ENCODE measurements at regions not wholly inside any gene's neighbourhood (a gene's known extent, or its start where the extent isn't known, plus 50 kb on each side); places are given as distances from the start of the nearest gene placed in this dataset.

DNA sequence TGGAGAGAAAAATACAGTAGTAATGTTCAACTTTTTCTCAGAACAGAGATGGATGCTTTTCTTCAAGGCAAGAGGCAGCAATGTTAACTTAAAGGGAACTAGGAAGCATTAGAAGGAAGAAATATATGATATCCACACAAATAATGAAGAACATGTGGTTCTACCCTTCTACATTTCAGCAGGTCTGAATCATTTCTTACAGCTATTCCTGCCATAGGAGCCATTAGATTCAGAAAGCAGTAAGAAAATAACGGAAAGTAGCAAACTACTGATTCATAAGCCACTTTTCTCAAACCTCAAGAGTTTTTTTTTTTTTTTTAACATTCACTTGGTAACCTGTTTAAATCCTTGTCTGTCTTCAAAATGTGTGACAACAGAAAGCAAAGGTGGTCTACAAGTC lies 1251.6 kb upstream of the AGA start:
- no peak overlapping the region for H3K27ac ChIP-seq
- DNase-seq: no peak
- TF ChIP-seq, protein P1, sequence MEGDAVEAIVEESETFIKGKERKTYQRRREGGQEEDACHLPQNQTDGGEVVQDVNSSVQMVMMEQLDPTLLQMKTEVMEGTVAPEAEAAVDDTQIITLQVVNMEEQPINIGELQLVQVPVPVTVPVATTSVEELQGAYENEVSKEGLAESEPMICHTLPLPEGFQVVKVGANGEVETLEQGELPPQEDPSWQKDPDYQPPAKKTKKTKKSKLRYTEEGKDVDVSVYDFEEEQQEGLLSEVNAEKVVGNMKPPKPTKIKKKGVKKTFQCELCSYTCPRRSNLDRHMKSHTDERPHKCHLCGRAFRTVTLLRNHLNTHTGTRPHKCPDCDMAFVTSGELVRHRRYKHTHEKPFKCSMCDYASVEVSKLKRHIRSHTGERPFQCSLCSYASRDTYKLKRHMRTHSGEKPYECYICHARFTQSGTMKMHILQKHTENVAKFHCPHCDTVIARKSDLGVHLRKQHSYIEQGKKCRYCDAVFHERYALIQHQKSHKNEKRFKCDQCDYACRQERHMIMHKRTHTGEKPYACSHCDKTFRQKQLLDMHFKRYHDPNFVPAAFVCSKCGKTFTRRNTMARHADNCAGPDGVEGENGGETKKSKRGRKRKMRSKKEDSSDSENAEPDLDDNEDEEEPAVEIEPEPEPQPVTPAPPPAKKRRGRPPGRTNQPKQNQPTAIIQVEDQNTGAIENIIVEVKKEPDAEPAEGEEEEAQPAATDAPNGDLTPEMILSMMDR (IDR thresholded peaks at IDR 0.05): no peak
- no peak for TF ChIP-seq POLR2A (IDR thresholded peaks at IDR 0.05)
- no peaks in the 10 kb centered on the region for H3K4me1 ChIP-seq
- no peaks in the 10 kb centered on the region for H3K9me3 ChIP-seq
- H3K27me3 ChIP-seq: no peaks in the 10 kb centered on the region
- no peaks in the 10 kb centered on the region for H3K36me3 ChIP-seq
- no peak overlapping the region for H3K4me3 ChIP-seq (replicated peaks in 1 of 3)
- WGBS, 2 donors: 66 to 78% methylated on average over 1 of the region's 1 CpG
- intact Hi-C loops (cut with DNase I): no loop called here

DNA sequence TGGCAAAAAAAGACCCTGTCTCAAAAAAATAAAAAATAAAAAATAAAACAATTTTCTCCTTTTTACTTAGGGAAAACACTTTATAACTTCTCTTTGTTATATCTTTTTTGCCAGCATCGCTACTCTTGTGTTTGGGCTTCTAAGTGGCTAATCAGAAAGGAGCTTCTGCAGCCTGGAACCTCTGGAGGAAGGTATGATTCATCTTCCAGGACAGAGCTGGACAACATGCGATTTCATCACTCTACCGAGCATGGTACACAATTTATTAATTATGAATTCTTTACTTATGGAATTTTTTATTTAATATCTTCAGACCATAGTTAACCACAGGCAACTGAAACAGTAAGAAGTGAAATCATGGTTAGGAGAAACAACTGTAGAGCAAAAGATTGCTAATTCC lies 1254.3 kb upstream of the AGA start:
- no peak for TF ChIP-seq POLR2A (IDR thresholded peaks at IDR 0.05)
- TF ChIP-seq, protein P1 (IDR thresholded peaks at IDR 0.05): no peak
- Histone ChIP-seq H3K27me3 (no peaks in the 10 kb centered on the region), H3K36me3 (no peaks in the 10 kb centered on the region), H3K4me1 (no peaks in the 10 kb centered on the region), H3K4me3 (replicated peaks in 1 of 3) (no peak overlapping the region), H3K27ac (no peak overlapping the region), H3K9me3 (no peaks in the 10 kb centered on the region)
- DNase-seq: no peak
- WGBS, 2 donors: 90 to 91% methylated on average over 3 of the region's 3 CpGs
- intact Hi-C loops (cut with DNase I): no loop called here

- intact Hi-C loops (cut with DNase I): no loop called here
- WGBS, 2 donors: 76 to 87% methylated on average over 1 of the region's 1 CpG
These were observed 1270.2 kb upstream of the AGA start for GRCh38 chr4:178712486-178712885.

GRCh38 chr4:178738026-178738425 lies 1295.8 kb upstream of the AGA start:
- TF ChIP-seq, protein P1 (IDR thresholded peaks at IDR 0.05): no peak
- TF ChIP-seq POLR2A (IDR thresholded peaks at IDR 0.05): no peak
- Histone ChIP-seq H3K27ac (no peak overlapping the region), H3K9me3 (no peaks in the 10 kb centered on the region), H3K27me3 (no peaks in the 10 kb centered on the region), H3K36me3 (no peaks in the 10 kb centered on the region), H3K4me1 (no peaks in the 10 kb centered on the region), H3K4me3 (replicated peaks in 1 of 3) (no peak overlapping the region)
- no peak for DNase-seq
- intact Hi-C loops (cut with DNase I): no loop called here
- 87 to 89% methylated on average over 4 of the region's 4 CpGs for WGBS, 2 donors

More at GRCh38 chr4:178712486-178712885, 1270.2 kb upstream of the AGA start:
- no peak overlapping the region for H3K4me3 ChIP-seq (replicated peaks in 1 of 3)
- no peak for TF ChIP-seq POLR2A (IDR thresholded peaks at IDR 0.05)
- TF ChIP-seq, protein P1 (IDR thresholded peaks at IDR 0.05): no peak
- H3K4me1 ChIP-seq: no peaks in the 10 kb centered on the region
- H3K9me3 ChIP-seq: no peaks in the 10 kb centered on the region
- no peak for DNase-seq
- H3K36me3 ChIP-seq: no peaks in the 10 kb centered on the region
- H3K27ac ChIP-seq: no peak overlapping the region
- H3K27me3 ChIP-seq: no peaks in the 10 kb centered on the region

GRCh38 chr4:178745203-178745602 lies 1303.0 kb upstream of the AGA start:
- intact Hi-C loops (cut with DNase I): no loop called here
- WGBS, 2 donors: 93 to 97% methylated on average over 1 of the region's 1 CpG

More at GRCh38 chr4:178745203-178745602, 1303.0 kb upstream of the AGA start:
- Histone ChIP-seq H3K9me3 (no peaks in the 10 kb centered on the region), H3K36me3 (no peaks in the 10 kb centered on the region), H3K4me3 (replicated peaks in 1 of 3) (no peak overlapping the region), H3K4me1 (no peaks in the 10 kb centered on the region), H3K27ac (no peak overlapping the region), H3K27me3 (no peaks in the 10 kb centered on the region)
- no peak for TF ChIP-seq POLR2A (IDR thresholded peaks at IDR 0.05)
- TF ChIP-seq, protein P1 (IDR thresholded peaks at IDR 0.05): no peak
- DNase-seq: no peak
